Tibial artery (tissue), 4 donors: ENCODE measurements at regions not wholly inside any gene's neighbourhood (a gene's known extent, or its start where the extent isn't known, plus 50 kb on each side); places are given as distances from the start of the nearest gene placed in this dataset.
"Not testable (repeated sequence)": the region's sequence is repeated elsewhere in the genome, so short reads cannot be mapped to it uniquely, and the experiment has no call there.

Source experiments
- DNase-seq, 2 donors: peaks; one replicate each; pipeline ENCODE4 v3.0.0-alpha.2; 2019
- H3K27ac ChIP-seq, 2 donors: fragments of 200-600 bp; sonication (generic) in 1 of 2; 1 replicate in 1 of 2; 2 replicates in 1 of 2; pipeline ENCODE4 v1.5.1; 2018 to 2019; ENCODE audit warnings: mild to moderate bottlenecking in 1 of 2
- H3K27me3 ChIP-seq, 2 donors: fragments of 200-600 bp; sonication (generic) in 1 of 2; one replicate each; pipeline versions ENCODE4 v1.5.1 to v1.6.0; 2016 to 2019
- H3K36me3 ChIP-seq, 3 donors: fragments of 200-600 bp; sonication (generic) in 2 of 3; one replicate each; pipeline ENCODE4 v1.5.1; 2016 to 2019; ENCODE audit warnings: mild to moderate bottlenecking in 2 of 3
- H3K4me1 ChIP-seq, 4 donors: fragments of 200-600 bp; sonication (generic) in 2 of 4; 1 replicate in 3 of 4; 2 replicates in 1 of 4; pipeline ENCODE4 v1.5.1; 2016 to 2019
- H3K4me3 ChIP-seq, 2 donors: fragments of 200-600 bp; sonication (generic) in 1 of 2; 1 replicate in 1 of 2; 2 replicates in 1 of 2; pipeline ENCODE4 v1.5.1; 2018 to 2019; ENCODE audit warnings: mild to moderate bottlenecking in 2 of 2
- H3K9me3 ChIP-seq, 3 donors: fragments of 200-600 bp; sonication (generic) in 1 of 3; one replicate each; pipeline ENCODE4 v1.5.1; 2016 to 2019
- intact Hi-C: fragments of 100-400 bp; cut with DNase I; formaldehyde crosslinking; loops from one replicate; pipeline ENCODE4 v1.15.0; 2023; ENCODE audit warnings: low total_unique reads

GRCh38 chr21:6467189-6467774 is 4054.1 kb upstream of the TPTE start:
- H3K4me3 ChIP-seq, intact Hi-C loops, H3K27ac ChIP-seq, H3K4me1 ChIP-seq, H3K36me3 ChIP-seq, DNase-seq, H3K27me3 ChIP-seq, H3K9me3 ChIP-seq: not testable (repeated sequence)

DNA sequence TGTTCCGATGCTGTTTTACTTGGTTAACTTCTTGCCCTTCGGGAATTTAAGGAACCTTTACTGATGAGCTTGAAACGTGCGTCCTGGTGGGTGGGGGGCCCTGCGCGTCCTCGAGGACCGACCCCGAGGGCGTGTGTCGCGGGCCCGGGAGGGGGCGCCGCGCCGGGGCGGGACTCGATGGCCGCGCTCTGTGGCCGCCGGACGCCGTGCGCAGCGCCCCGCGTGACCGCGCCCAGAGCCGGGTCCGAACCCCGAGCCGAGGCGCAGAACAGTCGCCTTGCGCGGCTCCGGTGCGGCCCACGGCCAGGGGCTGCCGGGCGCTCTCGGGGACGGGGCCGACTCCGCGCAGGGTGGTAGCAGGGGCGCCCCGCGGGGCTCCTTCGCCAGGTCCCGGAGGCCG is 4053.5 kb upstream of the TPTE start:
- H3K4me1 ChIP-seq, H3K27me3 ChIP-seq, DNase-seq, H3K4me3 ChIP-seq, H3K36me3 ChIP-seq, intact Hi-C loops, H3K27ac ChIP-seq, H3K9me3 ChIP-seq: not testable (repeated sequence)

DNA sequence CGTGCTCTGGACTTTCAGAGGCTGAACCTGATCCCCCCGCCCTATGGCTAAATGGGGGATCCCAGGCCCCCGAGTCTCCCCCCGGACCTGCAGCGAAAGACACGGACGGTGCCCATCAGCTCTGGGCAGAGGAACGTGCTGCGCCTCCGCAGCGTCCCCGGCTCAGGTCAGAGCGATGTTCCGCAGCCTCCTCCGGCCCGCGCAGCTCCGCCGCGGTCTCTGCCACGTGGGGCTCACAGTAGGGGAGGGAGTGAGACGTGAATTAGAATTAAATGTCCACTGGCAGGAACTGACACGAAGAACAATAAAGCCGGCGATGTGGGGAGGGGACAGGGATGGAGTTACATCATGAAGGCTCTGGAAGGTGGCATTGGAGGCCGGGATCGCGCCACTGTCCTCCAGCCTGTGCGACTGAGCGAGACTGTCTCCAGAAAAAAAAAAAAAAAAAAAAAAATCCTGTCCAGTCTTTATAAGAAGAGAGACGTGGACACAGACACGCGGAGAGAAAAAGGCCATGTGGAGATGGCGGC is 4053.0 kb upstream of the TPTE start:
- intact Hi-C loops, H3K9me3 ChIP-seq, H3K27me3 ChIP-seq, H3K4me1 ChIP-seq, H3K27ac ChIP-seq, H3K4me3 ChIP-seq, H3K36me3 ChIP-seq: not testable (repeated sequence)
- peak in 1 of 2 donors; percentile 16 for DNase-seq

DNA sequence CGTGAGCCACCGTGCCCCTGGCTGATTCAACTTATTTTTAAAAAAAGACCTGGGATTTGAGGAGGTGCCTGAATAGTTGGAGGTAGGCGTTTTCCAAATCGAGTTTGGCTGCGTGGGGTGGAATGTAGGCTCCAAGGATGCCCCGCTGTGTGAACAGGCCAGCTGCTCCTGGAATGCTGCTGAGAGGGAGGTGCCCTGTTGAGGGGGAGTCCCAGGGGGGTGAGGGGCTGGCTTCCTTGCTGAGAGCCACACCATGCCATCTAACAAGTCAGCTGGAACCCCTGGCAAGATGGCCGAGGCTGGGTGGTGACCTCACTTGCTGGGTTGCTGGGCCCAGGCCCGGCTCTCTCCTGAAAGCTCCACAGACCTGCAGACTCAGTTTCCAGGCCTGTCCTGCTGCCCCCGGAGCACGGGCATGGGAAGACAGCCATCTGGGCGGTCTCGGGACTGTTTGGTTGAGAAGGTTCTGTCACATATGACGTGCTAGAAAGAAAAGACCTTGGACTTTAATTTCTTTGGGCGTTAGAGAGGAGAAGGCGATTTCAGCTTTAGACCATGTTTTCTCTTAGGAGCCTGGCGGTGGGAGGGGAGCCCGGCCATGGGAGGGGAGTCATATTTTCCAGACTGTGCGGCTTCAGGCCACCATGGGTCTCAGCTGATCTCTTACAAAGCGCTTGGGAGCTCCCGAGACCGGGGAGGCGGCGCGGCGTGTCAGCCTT is 4047.0 kb upstream of the TPTE start:
- H3K27ac ChIP-seq, H3K9me3 ChIP-seq, intact Hi-C loops, H3K36me3 ChIP-seq, H3K27me3 ChIP-seq, H3K4me1 ChIP-seq, DNase-seq, H3K4me3 ChIP-seq: not testable (repeated sequence)

DNA sequence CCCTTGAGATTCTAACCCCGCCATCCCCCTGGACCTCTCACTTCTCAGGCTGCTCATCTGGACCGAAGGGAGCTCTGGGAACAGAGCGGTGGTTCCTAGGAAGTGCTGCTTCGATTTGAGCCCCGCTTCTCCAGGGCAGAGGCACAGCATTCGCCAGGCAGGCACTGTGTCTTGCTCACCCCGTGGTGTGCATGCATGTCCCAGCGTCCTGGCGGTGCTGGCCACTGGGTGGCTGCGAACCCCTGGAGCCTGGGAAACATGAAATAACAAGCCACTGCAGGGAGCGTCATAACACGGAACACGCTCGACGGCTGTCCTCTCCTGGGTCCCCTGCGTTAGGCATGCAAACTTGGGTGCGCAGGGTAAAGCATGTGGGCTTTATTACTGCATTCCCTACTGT is 4040.3 kb upstream of the TPTE start:
- H3K27ac ChIP-seq, H3K9me3 ChIP-seq, H3K27me3 ChIP-seq: not testable (repeated sequence)

GRCh38 chr21:6482616-6483015 is 4038.8 kb upstream of the TPTE start:
- H3K27ac ChIP-seq, intact Hi-C loops, H3K4me3 ChIP-seq, H3K36me3 ChIP-seq, DNase-seq, H3K27me3 ChIP-seq, H3K4me1 ChIP-seq, H3K9me3 ChIP-seq: not testable (repeated sequence)

More for the DNA sequence above, 4040.3 kb upstream of the TPTE start:
- intact Hi-C loops, H3K36me3 ChIP-seq, H3K4me3 ChIP-seq, DNase-seq, H3K4me1 ChIP-seq: not testable (repeated sequence)

DNA sequence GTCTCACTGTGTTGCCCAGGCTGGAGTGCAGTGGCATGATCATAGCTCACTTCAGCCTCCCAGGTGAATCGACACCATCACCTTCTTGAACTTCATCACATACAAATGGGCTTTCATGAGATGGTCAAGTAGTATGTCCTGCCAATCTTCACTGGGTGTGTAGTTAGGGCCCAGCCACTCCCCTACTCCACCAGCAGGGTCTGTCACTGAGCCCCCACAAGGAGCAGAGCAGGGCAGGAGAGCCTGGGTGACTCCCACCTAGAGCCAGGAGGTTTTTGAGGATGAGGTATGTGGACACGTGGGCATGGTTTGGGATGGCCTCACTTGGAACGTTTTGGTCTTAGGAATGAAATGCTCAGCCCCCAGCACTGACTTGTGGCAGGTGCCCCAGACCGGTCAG is 4037.7 kb upstream of the TPTE start:
- intact Hi-C loops, H3K4me1 ChIP-seq, H3K36me3 ChIP-seq, H3K4me3 ChIP-seq, H3K9me3 ChIP-seq, H3K27me3 ChIP-seq, DNase-seq, H3K27ac ChIP-seq: not testable (repeated sequence)

GRCh38 chr21:6486821-6487220 is 4034.6 kb upstream of the TPTE start:
- H3K27me3 ChIP-seq, H3K36me3 ChIP-seq, DNase-seq, H3K4me3 ChIP-seq, intact Hi-C loops, H3K27ac ChIP-seq, H3K9me3 ChIP-seq, H3K4me1 ChIP-seq: not testable (repeated sequence)

GRCh38 chr21:6492691-6493090 is 4028.7 kb upstream of the TPTE start:
- H3K9me3 ChIP-seq, H3K27ac ChIP-seq, H3K4me3 ChIP-seq, H3K36me3 ChIP-seq, DNase-seq, H3K4me1 ChIP-seq, intact Hi-C loops, H3K27me3 ChIP-seq: not testable (repeated sequence)

DNA sequence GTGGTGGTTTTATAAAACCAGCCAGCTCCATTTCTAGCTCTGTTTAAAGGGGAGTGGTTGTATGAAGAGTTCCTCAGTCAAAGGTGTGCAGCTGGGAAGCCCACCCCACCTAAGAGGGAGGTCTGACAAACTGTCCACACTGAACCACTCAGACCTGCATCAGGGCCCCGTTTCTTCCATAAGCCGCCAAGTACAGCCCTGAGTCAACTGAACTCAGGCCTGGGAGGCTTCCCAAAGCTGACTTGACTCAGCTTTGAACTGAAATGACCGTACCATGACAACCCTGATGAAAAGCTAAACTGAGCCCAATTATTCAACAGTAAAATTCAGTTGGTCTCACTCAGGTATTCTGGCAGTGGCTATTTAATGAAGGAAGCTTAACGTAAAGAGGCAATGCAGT is 4027.4 kb upstream of the TPTE start:
- intact Hi-C loops, H3K27me3 ChIP-seq, H3K4me1 ChIP-seq, H3K9me3 ChIP-seq, DNase-seq, H3K27ac ChIP-seq, H3K36me3 ChIP-seq, H3K4me3 ChIP-seq: not testable (repeated sequence)

DNA sequence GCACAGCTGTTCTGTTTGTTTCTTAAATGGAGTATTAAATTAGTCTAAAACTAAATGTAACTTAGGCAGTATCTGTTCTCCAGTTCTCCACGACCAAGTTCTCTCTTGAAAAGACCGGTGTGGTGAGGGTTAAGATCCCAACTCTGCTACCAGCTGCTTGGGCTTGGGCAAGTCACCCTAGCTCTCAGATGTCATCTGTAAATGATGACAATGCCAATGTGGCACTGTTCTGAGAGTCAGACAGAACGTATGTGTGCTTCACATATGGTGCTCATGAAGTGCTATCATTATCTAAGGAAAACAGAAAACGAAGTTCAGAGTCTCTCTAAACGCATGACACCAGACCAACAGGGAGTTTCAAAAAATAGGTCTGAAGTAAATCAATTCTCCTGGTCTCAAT is 4025.0 kb upstream of the TPTE start:
- DNase-seq, H3K27me3 ChIP-seq, H3K9me3 ChIP-seq, H3K36me3 ChIP-seq, H3K4me3 ChIP-seq, H3K4me1 ChIP-seq, intact Hi-C loops, H3K27ac ChIP-seq: not testable (repeated sequence)

DNA sequence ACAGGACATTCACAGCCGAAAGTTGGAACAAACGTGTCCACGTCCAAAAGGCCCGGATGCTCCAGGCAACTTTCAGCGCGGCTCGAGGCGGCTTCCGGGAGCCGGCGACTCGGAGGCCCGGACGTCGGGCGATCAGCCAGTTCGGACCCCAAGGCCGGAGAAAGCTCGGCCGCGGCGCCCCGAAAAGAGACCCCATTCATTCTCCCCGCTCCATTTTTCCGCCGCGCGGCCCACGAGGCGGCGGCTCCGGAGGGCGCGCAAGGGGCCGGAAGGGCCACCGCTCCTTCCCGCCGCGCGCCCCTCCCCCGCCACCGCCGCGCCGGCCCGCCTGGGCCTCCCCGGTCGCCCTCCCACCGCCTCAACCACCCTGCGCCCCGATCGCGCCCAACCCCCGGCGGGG is 4022.7 kb upstream of the TPTE start:
- Histone ChIP-seq H3K4me3 (peak overlapping the region in 1 of 2 donors; percentile 67), H3K27ac (peak overlapping the region in 1 of 2 donors; percentile 78)
- H3K4me1 ChIP-seq, H3K27me3 ChIP-seq, H3K36me3 ChIP-seq, intact Hi-C loops, H3K9me3 ChIP-seq: not testable (repeated sequence)
- DNase-seq: peak in 1 of 2 donors; percentile 19

GRCh38 chr21:6499128-6499826 is 4022.1 kb upstream of the TPTE start:
- H3K9me3 ChIP-seq, intact Hi-C loops, H3K4me1 ChIP-seq, H3K36me3 ChIP-seq, H3K27me3 ChIP-seq: not testable (repeated sequence)
- Histone ChIP-seq H3K27ac (peak overlapping the region in 1 of 2 donors; percentile 78), H3K4me3 (peak overlapping the region in 1 of 2 donors; percentile 67)
- DNase-seq: peak in 1 of 2 donors; percentile 54

- intact Hi-C loops, H3K9me3 ChIP-seq, DNase-seq, H3K36me3 ChIP-seq, H3K27me3 ChIP-seq, H3K27ac ChIP-seq, H3K4me3 ChIP-seq, H3K4me1 ChIP-seq: not testable (repeated sequence)
These were observed 4021.5 kb upstream of the TPTE start for GRCh38 chr21:6499866-6500265.
